Panc1 (cell line): ENCODE measurements at regions not wholly inside any gene's neighbourhood (a gene's known extent, or its start where the extent isn't known, plus 50 kb on each side); places are given as distances from the start of the nearest gene placed in this dataset.

Experiments used
- ATAC-seq: fragments of 200-7000 bp; cut with Tn5 transposase; 2 replicates; pipeline ENCODE4 v1.9.1; 2020; ENCODE audit warnings: mild to moderate bottlenecking, moderate library complexity
- BruUV-seq: library from RNA; stranded (reverse); fragments of 400-500 nt; replicated peaks from 2 replicates; lab custom pipeline; 2021; lab: Mats Ljungman, UMichigan
- CTCF ChIA-PET: fragments of 300-600 bp; sonication (Branson Sonifier 250); formaldehyde crosslinking; loops from one replicate; lab custom pipeline; 2022; ENCODE audit warnings: antibody characterized with exemption; lab: Charles Lee
- POLR2A ChIA-PET: fragments of 300-600 bp; sonication (Branson Sonifier 250); formaldehyde crosslinking; loops from one replicate; lab custom pipeline; 2022; ENCODE audit warnings: antibody characterized with exemption; lab: Charles Lee
- DNase-seq: peaks from one replicate; pipeline ENCODE4 v3.0.0-alpha.2; 2010; ENCODE audit warnings: low read depth, low spot score
- H3K27ac ChIP-seq: 2 replicates; pipeline ENCODE4 v1.5.1; 2011; ENCODE audit warnings: mild to moderate bottlenecking, low read length, inconsistent platforms
- H3K27me3 ChIP-seq: fragments of 200-500 bp; sonication (Bioruptor generic); 2 replicates; pipeline ENCODE4 v1.6.0; 2014; ENCODE audit warnings: low read length, inconsistent platforms; ENCODE audit not compliant: control insufficient read depth, insufficient read depth
- H3K36me3 ChIP-seq: fragments of 200-500 bp; sonication (Bioruptor generic); 2 replicates; pipeline ENCODE4 v1.5.1; 2014; ENCODE audit warnings: inconsistent platforms, mild to moderate bottlenecking, low read length, moderate library complexity; ENCODE audit not compliant: control insufficient read depth, insufficient read depth
- H3K4me1 ChIP-seq: 2 replicates; pipeline ENCODE4 v1.5.1; 2011; ENCODE audit warnings: inconsistent platforms, mild to moderate bottlenecking, low read length, moderate library complexity; ENCODE audit not compliant: control insufficient read depth, insufficient read depth
- H3K4me3 ChIP-seq, 2 experiments: 2 replicates each; pipeline ENCODE4 v1.5.1; 2011 to 2012; ENCODE audit warnings: low read depth in 2 of 2, low read length in 2 of 2, mild to moderate bottlenecking in 2 of 2, inconsistent platforms in 1 of 2, moderate library complexity in 1 of 2
- H3K9me3 ChIP-seq: fragments of 200-500 bp; sonication (Bioruptor generic); 2 replicates; pipeline ENCODE4 v1.5.1; 2014; ENCODE audit warnings: low read depth, mild to moderate bottlenecking, inconsistent platforms, low read length, moderate library complexity; ENCODE audit not compliant: control insufficient read depth, insufficient read depth
- POLR2AphosphoS5 ChIP-seq: IDR thresholded peaks from 2 replicates; pipeline ENCODE4 v1.6.1; 2012; ENCODE audit warnings: mild to moderate bottlenecking, low read depth, low read length, moderate library complexity
- SIN3A ChIP-seq: IDR thresholded peaks from 2 replicates; pipeline ENCODE4 v1.6.1; 2012; ENCODE audit warnings: low read depth, mild to moderate bottlenecking, low read length, moderate library complexity, borderline replicate concordance; ENCODE audit not compliant: insufficient read depth
- TCF7L2 ChIP-seq: IDR thresholded peaks from 2 replicates; pipeline ENCODE4 v1.6.1; 2011; ENCODE audit warnings: mild to moderate bottlenecking, low read depth, low read length, inconsistent platforms
- in situ Hi-C: cut with HindIII; loops from 2 replicates; pipeline ENCODE4 v1.10.0; 2016; ENCODE audit warnings: low sequenced_read_pairs, low pct_unique_long_range_greater_than_20kb
- intact Hi-C: fragments of 100-400 bp; cut with micrococcal nuclease; formaldehyde crosslinking; loops from one replicate; pipeline ENCODE4 v1.10.0; 2022; ENCODE audit not compliant: unreplicated experiment
- TF ChIP-seq, protein P1 (sequence below), 2 experiments: IDR thresholded peaks; 2 replicates each; pipeline ENCODE4 v1.6.1; 2011 to 2012; ENCODE audit warnings: low read depth in 2 of 2, control low read depth in 1 of 2, low read length in 1 of 2, mild to moderate bottlenecking in 1 of 2, moderate library complexity in 1 of 2; ENCODE audit not compliant: insufficient read depth in 1 of 2
- TF ChIP-seq, protein P2 (sequence below): fragments of 450-650 bp; IDR thresholded peaks from 2 replicates; pipeline ENCODE4 v1.5.1; 2017; ENCODE audit warnings: mild to moderate bottlenecking

DNA sequence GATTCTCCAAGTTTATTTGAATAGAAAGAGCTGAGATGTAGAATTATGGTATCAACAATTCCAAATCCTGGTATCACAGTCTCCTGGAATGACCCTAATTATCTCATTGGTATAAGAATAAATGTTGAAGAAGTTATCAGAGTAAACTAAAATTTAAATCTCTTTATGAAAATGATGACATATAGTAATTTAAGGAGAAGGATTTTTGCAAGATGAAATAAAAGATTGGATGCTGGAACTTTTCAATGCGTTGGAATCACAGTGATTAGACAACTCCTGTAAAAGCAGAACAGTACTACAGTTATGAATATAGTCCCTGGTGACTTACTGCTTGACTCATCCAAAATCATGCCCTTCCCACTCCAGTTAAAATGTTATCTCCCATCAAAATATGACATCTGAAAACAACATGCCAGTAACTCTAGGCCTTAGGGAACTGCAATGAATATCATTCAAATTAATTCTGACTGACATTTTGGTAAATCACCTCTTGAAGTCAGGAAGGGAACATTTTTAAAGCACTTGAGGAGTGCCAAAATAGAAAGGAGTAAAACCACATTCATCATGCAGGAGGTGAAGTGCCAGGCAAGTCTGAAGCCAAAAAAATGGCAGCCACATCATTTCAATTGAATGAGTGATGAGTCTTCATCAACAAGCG, 197.8 kb upstream of the PRKD1 start:
- ChIA-PET CTCF (no interaction called here), POLR2A (no interaction called here)
- Histone ChIP-seq H3K4me3 (no peak overlapping the region), H3K36me3 (no peaks in the 10 kb centered on the region), H3K27ac (no peak overlapping the region), H3K4me1 (no peaks in the 10 kb centered on the region), H3K9me3 (no peaks in the 10 kb centered on the region), H3K27me3 (no peaks in the 10 kb centered on the region)
- no TSS peak for BruUV-seq
- in situ Hi-C loops (no loop called here), intact Hi-C loops (no loop called here)
- ATAC-seq (no peak), DNase-seq (no peak)
- TF ChIP-seq SIN3A (no peak), TCF7L2 (no peak), POLR2AphosphoS5 (no peak)
- TF ChIP-seq, protein P1, sequence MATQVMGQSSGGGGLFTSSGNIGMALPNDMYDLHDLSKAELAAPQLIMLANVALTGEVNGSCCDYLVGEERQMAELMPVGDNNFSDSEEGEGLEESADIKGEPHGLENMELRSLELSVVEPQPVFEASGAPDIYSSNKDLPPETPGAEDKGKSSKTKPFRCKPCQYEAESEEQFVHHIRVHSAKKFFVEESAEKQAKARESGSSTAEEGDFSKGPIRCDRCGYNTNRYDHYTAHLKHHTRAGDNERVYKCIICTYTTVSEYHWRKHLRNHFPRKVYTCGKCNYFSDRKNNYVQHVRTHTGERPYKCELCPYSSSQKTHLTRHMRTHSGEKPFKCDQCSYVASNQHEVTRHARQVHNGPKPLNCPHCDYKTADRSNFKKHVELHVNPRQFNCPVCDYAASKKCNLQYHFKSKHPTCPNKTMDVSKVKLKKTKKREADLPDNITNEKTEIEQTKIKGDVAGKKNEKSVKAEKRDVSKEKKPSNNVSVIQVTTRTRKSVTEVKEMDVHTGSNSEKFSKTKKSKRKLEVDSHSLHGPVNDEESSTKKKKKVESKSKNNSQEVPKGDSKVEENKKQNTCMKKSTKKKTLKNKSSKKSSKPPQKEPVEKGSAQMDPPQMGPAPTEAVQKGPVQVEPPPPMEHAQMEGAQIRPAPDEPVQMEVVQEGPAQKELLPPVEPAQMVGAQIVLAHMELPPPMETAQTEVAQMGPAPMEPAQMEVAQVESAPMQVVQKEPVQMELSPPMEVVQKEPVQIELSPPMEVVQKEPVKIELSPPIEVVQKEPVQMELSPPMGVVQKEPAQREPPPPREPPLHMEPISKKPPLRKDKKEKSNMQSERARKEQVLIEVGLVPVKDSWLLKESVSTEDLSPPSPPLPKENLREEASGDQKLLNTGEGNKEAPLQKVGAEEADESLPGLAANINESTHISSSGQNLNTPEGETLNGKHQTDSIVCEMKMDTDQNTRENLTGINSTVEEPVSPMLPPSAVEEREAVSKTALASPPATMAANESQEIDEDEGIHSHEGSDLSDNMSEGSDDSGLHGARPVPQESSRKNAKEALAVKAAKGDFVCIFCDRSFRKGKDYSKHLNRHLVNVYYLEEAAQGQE (IDR thresholded peaks at IDR 0.05; ENCODE audit: insufficient read depth in 1 of 2, low read depth in 2 of 2, low read length in 1 of 2) = no peak
- TF ChIP-seq, protein P2, sequence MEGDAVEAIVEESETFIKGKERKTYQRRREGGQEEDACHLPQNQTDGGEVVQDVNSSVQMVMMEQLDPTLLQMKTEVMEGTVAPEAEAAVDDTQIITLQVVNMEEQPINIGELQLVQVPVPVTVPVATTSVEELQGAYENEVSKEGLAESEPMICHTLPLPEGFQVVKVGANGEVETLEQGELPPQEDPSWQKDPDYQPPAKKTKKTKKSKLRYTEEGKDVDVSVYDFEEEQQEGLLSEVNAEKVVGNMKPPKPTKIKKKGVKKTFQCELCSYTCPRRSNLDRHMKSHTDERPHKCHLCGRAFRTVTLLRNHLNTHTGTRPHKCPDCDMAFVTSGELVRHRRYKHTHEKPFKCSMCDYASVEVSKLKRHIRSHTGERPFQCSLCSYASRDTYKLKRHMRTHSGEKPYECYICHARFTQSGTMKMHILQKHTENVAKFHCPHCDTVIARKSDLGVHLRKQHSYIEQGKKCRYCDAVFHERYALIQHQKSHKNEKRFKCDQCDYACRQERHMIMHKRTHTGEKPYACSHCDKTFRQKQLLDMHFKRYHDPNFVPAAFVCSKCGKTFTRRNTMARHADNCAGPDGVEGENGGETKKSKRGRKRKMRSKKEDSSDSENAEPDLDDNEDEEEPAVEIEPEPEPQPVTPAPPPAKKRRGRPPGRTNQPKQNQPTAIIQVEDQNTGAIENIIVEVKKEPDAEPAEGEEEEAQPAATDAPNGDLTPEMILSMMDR = no peak

DNA sequence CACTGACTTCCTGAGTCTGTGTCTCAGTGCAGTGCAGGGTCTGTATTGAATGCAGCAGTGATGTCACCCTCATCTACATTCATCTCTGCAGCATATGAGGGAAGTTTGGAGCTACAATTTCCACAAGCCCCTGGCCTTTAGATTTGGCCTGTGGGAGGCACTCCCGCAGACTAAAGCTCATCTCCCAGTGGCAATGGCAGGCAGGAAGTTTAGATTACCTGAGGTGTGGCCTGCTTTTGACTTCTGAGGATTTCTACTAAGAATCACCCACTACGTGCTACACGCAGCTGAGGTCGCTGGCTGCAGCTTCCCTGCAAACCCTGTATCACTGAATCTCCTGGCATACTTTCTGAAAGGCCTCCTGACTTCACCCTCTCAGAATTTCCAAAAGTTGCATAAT, 202.2 kb upstream of the PRKD1 start:
- H3K4me1 ChIP-seq = no peaks in the 10 kb centered on the region
- intact Hi-C loops (no loop called here), in situ Hi-C loops (no loop called here)
- POLR2A ChIA-PET = no interaction called here
- H3K27ac ChIP-seq = no peak overlapping the region
- H3K36me3 ChIP-seq = no peaks in the 10 kb centered on the region
- DNase-seq = no peak
- no peak for ATAC-seq
- no peaks in the 10 kb centered on the region for H3K27me3 ChIP-seq
- CTCF ChIA-PET = no interaction called here
- no peak overlapping the region for H3K4me3 ChIP-seq
- TF ChIP-seq, protein P2 = no peak
- TF ChIP-seq TCF7L2 (no peak), POLR2AphosphoS5 (no peak), SIN3A (no peak)
- TF ChIP-seq, protein P1 (IDR thresholded peaks at IDR 0.05; ENCODE audit: insufficient read depth in 1 of 2, low read depth in 2 of 2, low read length in 1 of 2) = no peak
- BruUV-seq = no TSS peak
- no peaks in the 10 kb centered on the region for H3K9me3 ChIP-seq
